Fibroblast of lung (primary cell): ENCODE measurements at regions not wholly inside any gene's neighbourhood (a gene's known extent, or its start where the extent isn't known, plus 50 kb on each side); places are given as distances from the start of the nearest gene placed in this dataset.

Source experiments
- CTCF ChIP-seq, 2 donors: IDR thresholded peaks in 1 of 2; conservative IDR thresholded peaks in 1 of 2; 1 replicate in 1 of 2; 2 replicates in 1 of 2; pipeline ENCODE4 v1.5.1; 2011 to 2012; ENCODE audit warnings: low read length in 2 of 2, control low read depth in 1 of 2, inconsistent platforms in 1 of 2, low read depth in 1 of 2, mild to moderate bottlenecking in 1 of 2
- EZH2 ChIP-seq: IDR thresholded peaks from 2 replicates; pipeline ENCODE4 v1.5.1; 2012; ENCODE audit warnings: low read length, control low read depth, mild to moderate bottlenecking; ENCODE audit errors: missing control alignments

- TF ChIP-seq CTCF (conservative IDR thresholded peaks at IDR 0.05 in 1 of 2, IDR thresholded peaks at IDR 0.05 in 1 of 2; ENCODE audit: low read depth in 1 of 2, low read length in 2 of 2) (no peak), EZH2 (no peak)
These were observed 880.2 kb upstream of the TMEM132C start for GRCh38 chr12:127386723-127387122.
